CD4-positive, alpha-beta memory T cell (primary cell): ENCODE measurements at regions not wholly inside any gene's neighbourhood (a gene's known extent, or its start where the extent isn't known, plus 50 kb on each side); places are given as distances from the start of the nearest gene placed in this dataset.
"Not testable (repeated sequence)": the region's sequence is repeated elsewhere in the genome, so short reads cannot be mapped to it uniquely, and the experiment has no call there.

Experiments
- CTCF ChIA-PET: fragments of 350-600 bp; sonication (Branson Sonifier 250); formaldehyde crosslinking; loops from one replicate; lab custom pipeline; 2021; ENCODE audit warnings: inconsistent platforms; ENCODE audit not compliant: partially characterized antibody; lab: Charles Lee
- POLR2A ChIA-PET: fragments of 350-600 bp; sonication (Branson Sonifier 250); formaldehyde crosslinking; loops from one replicate; lab custom pipeline; 2021; ENCODE audit not compliant: partially characterized antibody; lab: Charles Lee
- DNase-seq, 5 donors: peaks; one replicate each; pipeline versions ENCODE4 v3.0.0 to v3.0.0-alpha.2; 2020 to 2022; ENCODE audit warnings: mixed read lengths in 1 of 5
- H3K27ac ChIP-seq: one replicate; pipeline ENCODE4 v1.7.0; 2013; ENCODE audit warnings: low read depth, low read length
- H3K27me3 ChIP-seq: 2 replicates; pipeline ENCODE4 v1.7.0; 2013; ENCODE audit warnings: mild to moderate bottlenecking, low read length, moderate library complexity; ENCODE audit not compliant: insufficient read depth
- H3K36me3 ChIP-seq: 2 replicates; pipeline ENCODE4 v1.7.0; 2013; ENCODE audit warnings: mild to moderate bottlenecking, low read length, moderate library complexity; ENCODE audit not compliant: insufficient read depth
- H3K4me1 ChIP-seq: 2 replicates; pipeline ENCODE4 v1.7.0; 2013; ENCODE audit warnings: mild to moderate bottlenecking, low read length, moderate library complexity; ENCODE audit not compliant: insufficient read depth
- H3K4me3 ChIP-seq, 2 donors: one replicate each; pipeline ENCODE4 v1.7.0; 2013; ENCODE audit warnings: low read length in 2 of 2, mild to moderate bottlenecking in 1 of 2
- H3K9me3 ChIP-seq, 2 donors: one replicate each; pipeline ENCODE4 v1.7.0; 2013; ENCODE audit warnings: low read length in 2 of 2, control low read depth in 1 of 2; ENCODE audit not compliant: control insufficient read depth in 1 of 2
- H3K27ac Mint-ChIP-seq, 7 donors: one replicate each; pipeline ENCODE4 v1.8.0; 2020 to 2021; ENCODE audit warnings: mixed read lengths in 7 of 7, mild to moderate bottlenecking in 6 of 7, inconsistent platforms in 3 of 7, moderate library complexity in 3 of 7
- H3K27me3 Mint-ChIP-seq, 2 donors: one replicate each; pipeline ENCODE4 v1.8.0; 2020 to 2021; ENCODE audit warnings: mixed read lengths in 2 of 2
- H3K36me3 Mint-ChIP-seq, 2 donors: one replicate each; pipeline ENCODE4 v1.8.0; 2020 to 2021; ENCODE audit warnings: mixed read lengths in 2 of 2, inconsistent platforms in 1 of 2, mild to moderate bottlenecking in 1 of 2
- H3K4me1 Mint-ChIP-seq, 4 donors: one replicate each; pipeline ENCODE4 v1.8.0; 2020 to 2021; ENCODE audit warnings: mixed read lengths in 4 of 4, mild to moderate bottlenecking in 1 of 4
- H3K4me3 Mint-ChIP-seq, 8 donors: one replicate each; pipeline ENCODE4 v1.8.0; 2020 to 2021; ENCODE audit warnings: mixed read lengths in 8 of 8, mild to moderate bottlenecking in 7 of 8, moderate library complexity in 6 of 8, inconsistent platforms in 3 of 8
- H3K9me3 Mint-ChIP-seq, 8 donors: one replicate each; pipeline ENCODE4 v1.8.0; 2020 to 2021; ENCODE audit warnings: mixed read lengths in 8 of 8, mild to moderate bottlenecking in 5 of 8, inconsistent platforms in 3 of 8, moderate library complexity in 1 of 8
- intact Hi-C: fragments of 100-400 bp; cut with micrococcal nuclease; formaldehyde crosslinking; loops from one replicate; pipeline ENCODE4 v1.15.1; 2023

GRCh38 chr2:14480906-14481305 lies 151.6 kb upstream of the LRATD1 start:
- DNase-seq = no peak
- H3K27me3 Mint-ChIP-seq = no peaks in the 10 kb centered on the region
- H3K27me3 ChIP-seq = no peaks in the 10 kb centered on the region
- H3K4me3 ChIP-seq = no peak overlapping the region
- H3K36me3 ChIP-seq = no peaks in the 10 kb centered on the region
- no peaks in the 10 kb centered on the region for H3K9me3 ChIP-seq
- no peak overlapping the region for H3K27ac ChIP-seq
- no peaks in the 10 kb centered on the region for H3K4me1 Mint-ChIP-seq
- POLR2A ChIA-PET = no interaction called here
- CTCF ChIA-PET = no interaction called here
- intact Hi-C loops = no loop called here
- H3K9me3 Mint-ChIP-seq = peaks cover 0 to 11% (median 4%) of the 10 kb centered on the region in 8 donors
- no peak overlapping the region for H3K27ac Mint-ChIP-seq
- H3K4me1 ChIP-seq = no peaks in the 10 kb centered on the region
- no peak overlapping the region for H3K4me3 Mint-ChIP-seq
- no peaks in the 10 kb centered on the region for H3K36me3 Mint-ChIP-seq

- Histone ChIP-seq H3K9me3 (no peaks in the 10 kb centered on the region), H3K4me3 (no peak overlapping the region), H3K4me1 (no peaks in the 10 kb centered on the region), H3K27me3 (no peaks in the 10 kb centered on the region), H3K27ac (no peak overlapping the region), H3K36me3 (no peaks in the 10 kb centered on the region)
- no peaks in the 10 kb centered on the region for H3K36me3 Mint-ChIP-seq
- peaks cover 0 to 6% (median 0%) of the 10 kb centered on the region in 8 donors for H3K9me3 Mint-ChIP-seq
- DNase-seq = no peak
- H3K4me3 Mint-ChIP-seq = no peak overlapping the region
- no peaks in the 10 kb centered on the region for H3K4me1 Mint-ChIP-seq
- intact Hi-C loops = no loop called here
- CTCF ChIA-PET = no interaction called here
- POLR2A ChIA-PET = no interaction called here
- no peaks in the 10 kb centered on the region for H3K27me3 Mint-ChIP-seq
- peak overlapping the region in 1 of 7 donors; percentile 58 for H3K27ac Mint-ChIP-seq
Measured at GRCh38 chr2:14492920-14493503, 139.5 kb upstream of the LRATD1 start.

- H3K27me3 Mint-ChIP-seq = no peaks in the 10 kb centered on the region
- H3K36me3 Mint-ChIP-seq = no peaks in the 10 kb centered on the region
- no peaks in the 10 kb centered on the region for H3K4me1 Mint-ChIP-seq
- CTCF ChIA-PET = no interaction called here
- H3K9me3 ChIP-seq = no peaks in the 10 kb centered on the region
- no peak overlapping the region for H3K4me3 ChIP-seq
- H3K27ac ChIP-seq = no peak overlapping the region
- no peaks in the 10 kb centered on the region for H3K36me3 ChIP-seq
- no peaks in the 10 kb centered on the region for H3K4me1 ChIP-seq
- POLR2A ChIA-PET = no interaction called here
- DNase-seq = no peak
- no peak overlapping the region for H3K27ac Mint-ChIP-seq
- H3K9me3 Mint-ChIP-seq = peaks cover 0 to 6% (median 0%) of the 10 kb centered on the region in 8 donors
- intact Hi-C loops = no loop called here
- H3K4me3 Mint-ChIP-seq = no peak overlapping the region
- no peaks in the 10 kb centered on the region for H3K27me3 ChIP-seq
Measured at GRCh38 chr2:14494759-14495158, 137.8 kb upstream of the LRATD1 start.

- Mint-ChIP-seq H3K36me3 (no peaks in the 10 kb centered on the region), H3K4me3 (no peak overlapping the region), H3K4me1 (no peaks in the 10 kb centered on the region), H3K27ac (no peak overlapping the region), H3K27me3 (no peaks in the 10 kb centered on the region), H3K9me3 (peaks cover 0 to 4% (median 0%) of the 10 kb centered on the region in 8 donors)
- CTCF ChIA-PET = no interaction called here
- H3K4me3 ChIP-seq = no peak overlapping the region
- DNase-seq = no peak
- H3K27me3 ChIP-seq = no peaks in the 10 kb centered on the region
- H3K4me1 ChIP-seq = no peaks in the 10 kb centered on the region
- intact Hi-C loops = no loop called here
- POLR2A ChIA-PET = no interaction called here
- no peak overlapping the region for H3K27ac ChIP-seq
- no peaks in the 10 kb centered on the region for H3K36me3 ChIP-seq
- H3K9me3 ChIP-seq = no peaks in the 10 kb centered on the region
Measured at GRCh38 chr2:14501061-14501460, 131.5 kb upstream of the LRATD1 start.

- H3K27ac ChIP-seq, POLR2A ChIA-PET, CTCF ChIA-PET, H3K4me1 ChIP-seq, H3K27me3 ChIP-seq, H3K4me3 Mint-ChIP-seq, H3K9me3 ChIP-seq, intact Hi-C loops, H3K4me1 Mint-ChIP-seq, H3K4me3 ChIP-seq, DNase-seq, H3K36me3 Mint-ChIP-seq, H3K27me3 Mint-ChIP-seq, H3K27ac Mint-ChIP-seq, H3K36me3 ChIP-seq: not testable (repeated sequence)
- H3K9me3 Mint-ChIP-seq = peaks cover 0 to 11% (median 4%) of the 10 kb centered on the region in 8 donors
Measured at GRCh38 chr2:14506955-14507354, 125.6 kb upstream of the LRATD1 start.

- H3K4me3 Mint-ChIP-seq = no peak overlapping the region
- ChIA-PET CTCF (no interaction called here), POLR2A (no interaction called here)
- no peaks in the 10 kb centered on the region for H3K36me3 ChIP-seq
- H3K9me3 Mint-ChIP-seq = peaks cover 0 to 11% (median 5%) of the 10 kb centered on the region in 8 donors
- H3K4me1 Mint-ChIP-seq = no peaks in the 10 kb centered on the region
- H3K27me3 Mint-ChIP-seq = no peaks in the 10 kb centered on the region
- no peak for DNase-seq
- H3K4me3 ChIP-seq = no peak overlapping the region
- no peaks in the 10 kb centered on the region for H3K36me3 Mint-ChIP-seq
- no peaks in the 10 kb centered on the region for H3K9me3 ChIP-seq
- intact Hi-C loops = no loop called here
- H3K27ac ChIP-seq = no peak overlapping the region
- H3K27me3 ChIP-seq = no peaks in the 10 kb centered on the region
- H3K4me1 ChIP-seq = no peaks in the 10 kb centered on the region
- H3K27ac Mint-ChIP-seq = no peak overlapping the region
Measured at GRCh38 chr2:14511541-14511940, 121.0 kb upstream of the LRATD1 start.

GRCh38 chr2:14513903-14514302 lies 118.6 kb upstream of the LRATD1 start:
- Mint-ChIP-seq H3K4me1 (no peaks in the 10 kb centered on the region), H3K36me3 (no peaks in the 10 kb centered on the region), H3K27ac (no peak overlapping the region), H3K9me3 (peaks cover 0 to 6% (median 4%) of the 10 kb centered on the region in 8 donors), H3K27me3 (no peaks in the 10 kb centered on the region), H3K4me3 (no peak overlapping the region)
- CTCF ChIA-PET = no interaction called here
- no peaks in the 10 kb centered on the region for H3K9me3 ChIP-seq
- POLR2A ChIA-PET = no interaction called here
- no peak overlapping the region for H3K4me3 ChIP-seq
- intact Hi-C loops = no loop called here
- no peaks in the 10 kb centered on the region for H3K27me3 ChIP-seq
- H3K36me3 ChIP-seq = no peaks in the 10 kb centered on the region
- no peaks in the 10 kb centered on the region for H3K4me1 ChIP-seq
- no peak for DNase-seq
- no peak overlapping the region for H3K27ac ChIP-seq

- no peaks in the 10 kb centered on the region for H3K36me3 Mint-ChIP-seq
- no peak for DNase-seq
- H3K9me3 Mint-ChIP-seq = peaks cover 0 to 9% (median 3%) of the 10 kb centered on the region in 8 donors
- no peaks in the 10 kb centered on the region for H3K27me3 ChIP-seq
- no peaks in the 10 kb centered on the region for H3K36me3 ChIP-seq
- ChIA-PET CTCF (interaction anchor here (0.7 kb wide), 1 partner anchor 231 kb away, joined by 3 read pairs; no protein-coding TSS in a partner anchor), POLR2A (no interaction called here)
- no peak overlapping the region for H3K4me3 Mint-ChIP-seq
- no peaks in the 10 kb centered on the region for H3K4me1 Mint-ChIP-seq
- H3K4me3 ChIP-seq = no peak overlapping the region
- no peaks in the 10 kb centered on the region for H3K4me1 ChIP-seq
- peaks cover 0 to 3% of the 10 kb centered on the region in 2 donors for H3K27me3 Mint-ChIP-seq
- intact Hi-C loops = no loop called here
- no peaks in the 10 kb centered on the region for H3K9me3 ChIP-seq
- H3K27ac Mint-ChIP-seq = no peak overlapping the region
- no peak overlapping the region for H3K27ac ChIP-seq
Measured at GRCh38 chr2:14516844-14517243, 115.7 kb upstream of the LRATD1 start.
